ENCODE measurements at regions not wholly inside any gene's neighbourhood (a gene's known extent, or its start where the extent isn't known, plus 50 kb on each side); places are given as distances from the start of the nearest gene placed in this dataset.
A peak's percentile ranks its signal among the peaks of the same experiment; 100 is the strongest.

DNA sequence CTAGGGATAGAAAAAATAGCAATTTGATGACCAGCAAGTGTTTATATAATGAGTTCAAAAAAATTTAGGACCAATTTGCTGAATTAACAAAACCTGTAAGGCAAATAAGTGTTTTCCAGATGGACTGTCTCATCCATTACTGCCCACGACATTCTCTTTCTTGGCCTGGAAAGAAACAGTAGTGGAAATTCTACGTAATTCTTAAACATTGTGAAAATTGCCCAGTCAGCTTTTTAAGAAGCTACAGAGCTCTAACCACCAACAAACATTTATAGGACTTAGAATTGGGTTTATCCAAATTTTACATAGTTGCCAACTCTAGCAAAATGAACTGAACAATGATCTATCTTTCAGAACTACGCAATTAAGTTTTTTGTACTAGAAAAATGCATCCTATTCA is 227.7 kb upstream of the PEX5L start:
- no peak overlapping the region for H3K27ac ChIP-seq
- H3K4me1 ChIP-seq = no peaks in the 10 kb centered on the region
- DNase-seq (ENCODE audit: low read depth in 1 of 2, low spot score in 1 of 2) (no peak), ATAC-seq (no peak), FAIRE-seq (no peak)
- POLR2A ChIA-PET = no interaction called here
- CTCF ChIA-PET = no interaction called here
- TF ChIP-seq NFE2L2 (conservative IDR thresholded peaks at IDR 0.05; ENCODE audit: low read length) = no peak
- TF ChIP-seq MAFK (IDR thresholded peaks at IDR 0.05; ENCODE audit: partially characterized antibody) = peak; percentile 86
- no peak overlapping the region for H3K4me2 ChIP-seq
- 6% methylated on average over 3 of the region's 3 CpGs for WGBS (ENCODE audit: missing lambda C conversion rate)
- no peak overlapping the region for H3K4me3 ChIP-seq
- H3K9me3 ChIP-seq = no peaks in the 10 kb centered on the region

DNA sequence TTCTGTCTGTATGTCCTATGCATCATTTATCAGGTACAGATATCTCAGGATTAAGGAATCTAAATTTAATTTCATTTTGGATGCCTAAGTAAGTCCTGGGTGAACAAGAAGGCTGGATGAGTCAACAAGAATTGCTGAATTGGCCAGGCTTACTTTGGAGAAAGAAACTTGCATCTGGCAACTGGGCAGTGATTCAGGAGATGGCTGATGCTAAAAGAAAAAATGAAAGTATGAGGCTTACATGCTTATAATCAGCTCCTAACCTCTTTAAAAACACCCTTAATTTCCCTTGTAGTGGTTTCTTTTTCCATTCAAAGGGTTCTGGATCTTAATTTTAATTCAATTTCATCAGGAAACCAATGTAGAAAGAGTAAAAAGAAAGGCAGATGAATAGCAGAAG is 228.8 kb upstream of the PEX5L start:
- FAIRE-seq (no peak), ATAC-seq (no peak), DNase-seq (ENCODE audit: low read depth in 1 of 2, low spot score in 1 of 2) (no peak)
- ChIA-PET CTCF (no interaction called here), POLR2A (no interaction called here)
- H3K4me2 ChIP-seq = no peak overlapping the region
- no peak overlapping the region for H3K27ac ChIP-seq
- no peak overlapping the region for H3K4me3 ChIP-seq
- no peaks in the 10 kb centered on the region for H3K9me3 ChIP-seq
- TF ChIP-seq HOXA7 (CRISPR knock-in tag; IDR thresholded peaks at IDR 0.05) = no peak
- TF ChIP-seq NR3C1 (IDR thresholded peaks at IDR 0.05) = no peak
- TF ChIP-seq, protein P1, sequence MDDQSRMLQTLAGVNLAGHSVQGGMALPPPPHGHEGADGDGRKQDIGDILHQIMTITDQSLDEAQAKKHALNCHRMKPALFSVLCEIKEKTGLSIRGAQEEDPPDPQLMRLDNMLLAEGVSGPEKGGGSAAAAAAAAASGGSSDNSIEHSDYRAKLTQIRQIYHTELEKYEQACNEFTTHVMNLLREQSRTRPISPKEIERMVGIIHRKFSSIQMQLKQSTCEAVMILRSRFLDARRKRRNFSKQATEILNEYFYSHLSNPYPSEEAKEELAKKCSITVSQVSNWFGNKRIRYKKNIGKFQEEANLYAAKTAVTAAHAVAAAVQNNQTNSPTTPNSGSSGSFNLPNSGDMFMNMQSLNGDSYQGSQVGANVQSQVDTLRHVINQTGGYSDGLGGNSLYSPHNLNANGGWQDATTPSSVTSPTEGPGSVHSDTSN (IDR thresholded peaks at IDR 0.05) = no peak
- TF ChIP-seq, protein P2, sequence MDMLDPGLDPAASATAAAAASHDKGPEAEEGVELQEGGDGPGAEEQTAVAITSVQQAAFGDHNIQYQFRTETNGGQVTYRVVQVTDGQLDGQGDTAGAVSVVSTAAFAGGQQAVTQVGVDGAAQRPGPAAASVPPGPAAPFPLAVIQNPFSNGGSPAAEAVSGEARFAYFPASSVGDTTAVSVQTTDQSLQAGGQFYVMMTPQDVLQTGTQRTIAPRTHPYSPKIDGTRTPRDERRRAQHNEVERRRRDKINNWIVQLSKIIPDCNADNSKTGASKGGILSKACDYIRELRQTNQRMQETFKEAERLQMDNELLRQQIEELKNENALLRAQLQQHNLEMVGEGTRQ (IDR thresholded peaks at IDR 0.05) = no peak
- TF ChIP-seq FOSB (CRISPR knock-in tag; IDR thresholded peaks at IDR 0.05) = no peak
- TF ChIP-seq POLR2A (IDR thresholded peaks at IDR 0.05; ENCODE audit: low read length) = no peak
- no peak for TF ChIP-seq RFX5 (IDR thresholded peaks at IDR 0.05)
- TF ChIP-seq, protein P3, sequence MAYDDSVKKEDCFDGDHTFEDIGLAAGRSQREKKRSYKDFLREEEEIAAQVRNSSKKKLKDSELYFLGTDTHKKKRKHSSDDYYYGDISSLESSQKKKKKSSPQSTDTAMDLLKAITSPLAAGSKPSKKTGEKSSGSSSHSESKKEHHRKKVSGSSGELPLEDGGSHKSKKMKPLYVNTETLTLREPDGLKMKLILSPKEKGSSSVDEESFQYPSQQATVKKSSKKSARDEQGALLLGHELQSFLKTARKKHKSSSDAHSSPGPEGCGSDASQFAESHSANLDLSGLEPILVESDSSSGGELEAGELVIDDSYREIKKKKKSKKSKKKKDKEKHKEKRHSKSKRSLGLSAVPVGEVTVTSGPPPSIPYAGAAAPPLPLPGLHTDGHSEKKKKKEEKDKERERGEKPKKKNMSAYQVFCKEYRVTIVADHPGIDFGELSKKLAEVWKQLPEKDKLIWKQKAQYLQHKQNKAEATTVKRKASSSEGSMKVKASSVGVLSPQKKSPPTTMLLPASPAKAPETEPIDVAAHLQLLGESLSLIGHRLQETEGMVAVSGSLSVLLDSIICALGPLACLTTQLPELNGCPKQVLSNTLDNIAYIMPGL (CRISPR knock-in tag; IDR thresholded peaks at IDR 0.05; ENCODE audit: borderline replicate concordance) = no peak
- no peak for TF ChIP-seq JUNB (IDR thresholded peaks at IDR 0.05)
- no peak for TF ChIP-seq JUN (IDR thresholded peaks at IDR 0.05)
- no peaks in the 10 kb centered on the region for H3K4me1 ChIP-seq

DNA sequence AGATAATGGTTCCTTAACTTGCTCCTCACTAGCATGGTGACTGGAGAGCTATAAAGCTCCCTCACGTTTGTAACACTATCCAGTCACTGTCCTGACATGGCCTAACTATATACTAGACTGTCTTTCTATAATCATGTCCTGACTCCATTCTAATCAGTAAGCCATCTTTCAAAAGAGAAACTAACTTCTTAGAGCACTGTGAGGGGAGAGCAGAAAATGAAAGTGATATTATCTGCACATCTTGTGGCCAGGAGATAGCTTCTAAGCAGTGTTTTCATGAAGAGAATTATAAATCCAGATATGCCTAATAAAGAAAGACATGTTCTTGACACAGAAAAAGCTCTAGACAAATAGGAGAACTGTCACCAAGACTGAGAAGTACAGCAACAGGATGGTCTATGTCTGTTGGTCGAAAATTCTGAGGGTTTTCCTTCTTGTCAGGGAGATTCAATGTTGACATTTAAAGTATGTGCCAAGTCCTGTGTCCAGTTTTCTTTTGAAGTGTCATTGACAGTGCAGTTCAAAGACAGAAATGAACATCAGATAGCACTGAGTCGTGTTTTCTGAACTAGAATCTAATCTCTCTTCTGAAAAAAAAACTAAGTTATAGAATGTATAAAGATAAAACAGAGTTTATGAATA is 230.6 kb upstream of the PEX5L start:
- no peak for ATAC-seq
- TF ChIP-seq CBX8 (IDR thresholded peaks at IDR 0.05) (no peak), HOXB5 (CRISPR knock-in tag; IDR thresholded peaks at IDR 0.05) (no peak), RCOR1 (IDR thresholded peaks at IDR 0.05; ENCODE audit: low read depth, low read length) (no peak), EHF (CRISPR knock-in tag; IDR thresholded peaks at IDR 0.05) (no peak), RFX5 (IDR thresholded peaks at IDR 0.05) (no peak), CHD2 (IDR thresholded peaks at IDR 0.05; ENCODE audit: low read length, partially characterized antibody) (no peak), SMC3 (IDR thresholded peaks at IDR 0.05) (no peak), MYC (IDR thresholded peaks at IDR 0.05; ENCODE audit: borderline replicate concordance, low read length) (no peak), HOXB13 (CRISPR knock-in tag; IDR thresholded peaks at IDR 0.05; ENCODE audit: low read depth) (no peak), KDM5A (IDR thresholded peaks at IDR 0.05) (no peak), ZNF302 (CRISPR knock-in tag; IDR thresholded peaks at IDR 0.05) (no peak), CHD4 (IDR thresholded peaks at IDR 0.05; ENCODE audit: borderline replicate concordance) (no peak)
- TF ChIP-seq, protein P2 (IDR thresholded peaks at IDR 0.05) = no peak
- TF ChIP-seq, protein P3 (CRISPR knock-in tag; IDR thresholded peaks at IDR 0.05; ENCODE audit: borderline replicate concordance) = no peak
- no peak overlapping the region for H3K27ac ChIP-seq
- H3K4me3 ChIP-seq = no peak overlapping the region
- ChIA-PET CTCF (interaction anchor here (0.7 kb wide), 1 partner anchor 325 kb away, joined by 3 read pairs; no protein-coding TSS in a partner anchor), POLR2A (no interaction called here)
- FAIRE-seq = no peak
- no peaks in the 10 kb centered on the region for H3K4me1 ChIP-seq
- no peak overlapping the region for H3K4me2 ChIP-seq
- 1% methylated on average over 3 of the region's 3 CpGs for WGBS (ENCODE audit: missing lambda C conversion rate)
- H3K9me3 ChIP-seq = no peaks in the 10 kb centered on the region
- no peak for DNase-seq (ENCODE audit: low read depth in 1 of 2, low spot score in 1 of 2)
